Renal cortical epithelial cell (primary cell): ENCODE measurements at regions not wholly inside any gene's neighbourhood (a gene's known extent, or its start where the extent isn't known, plus 50 kb on each side); places are given as distances from the start of the nearest gene placed in this dataset.

Source experiments
- DNase-seq: peaks from one replicate; pipeline ENCODE4 v3.0.0-alpha.2; 2011; ENCODE audit warnings: low read depth

- no peak for DNase-seq
Measured at GRCh38 chr6:104087765-104088164, 772.0 kb downstream of the HACE1 start.

- DNase-seq: no peak
Measured at GRCh38 chr6:104068281-104068680, 791.4 kb downstream of the HACE1 start.

- DNase-seq: no peak
Measured at GRCh38 chr6:104064876-104065275, 794.8 kb downstream of the HACE1 start.

GRCh38 chr6:104050455-104050854 lies 809.3 kb downstream of the HACE1 start:
- DNase-seq: no peak

- no peak for DNase-seq
Measured at GRCh38 chr6:104046426-104046825, 813.3 kb downstream of the HACE1 start.

GRCh38 chr6:104031346-104031745 lies 828.4 kb downstream of the HACE1 start:
- DNase-seq: no peak

GRCh38 chr6:104022126-104022525 lies 837.6 kb downstream of the HACE1 start:
- no peak for DNase-seq

GRCh38 chr6:104019075-104019753 lies 840.5 kb downstream of the HACE1 start:
- DNase-seq: peak; percentile 9

- DNase-seq: no peak
Measured at GRCh38 chr6:104017410-104018381, 842.0 kb downstream of the HACE1 start.

- no peak for DNase-seq
Measured at GRCh38 chr6:104014163-104014959, 845.4 kb downstream of the HACE1 start.

- DNase-seq: no peak
Measured at GRCh38 chr6:104013312-104013971, 846.3 kb downstream of the HACE1 start.

- DNase-seq: no peak
Measured at GRCh38 chr6:104010897-104011296, 848.8 kb downstream of the HACE1 start.

- DNase-seq: no peak
Measured at GRCh38 chr6:104003803-104004516, 855.8 kb downstream of the HACE1 start.

- no peak for DNase-seq
Measured at GRCh38 chr6:103995571-103995970, 864.1 kb downstream of the HACE1 start.

- no peak for DNase-seq
Measured at GRCh38 chr6:103983860-103984259, 875.9 kb downstream of the HACE1 start.

- DNase-seq: no peak
Measured at GRCh38 chr6:103983011-103983410, 876.7 kb downstream of the HACE1 start.

- DNase-seq: no peak
Measured at GRCh38 chr6:103982574-103982973, 877.1 kb downstream of the HACE1 start.

- no peak for DNase-seq
Measured at GRCh38 chr6:103979308-103979707, 880.4 kb downstream of the HACE1 start.

- DNase-seq: no peak
Measured at GRCh38 chr6:103937389-103937788, 922.3 kb downstream of the HACE1 start.

- DNase-seq: no peak
Measured at GRCh38 chr6:103925317-103925716, 934.4 kb downstream of the HACE1 start.

- DNase-seq: no peak
Measured at GRCh38 chr6:103910018-103910417, 949.7 kb downstream of the HACE1 start.
